Fibroblast of the conjunctiva (primary cell): ENCODE measurements at regions not wholly inside any gene's neighbourhood (a gene's known extent, or its start where the extent isn't known, plus 50 kb on each side); places are given as distances from the start of the nearest gene placed in this dataset.

ENCODE experiments used
- DNase-seq: peaks from one replicate; pipeline ENCODE4 v3.0.0-alpha.2; 2010; ENCODE audit warnings: low read depth

DNA sequence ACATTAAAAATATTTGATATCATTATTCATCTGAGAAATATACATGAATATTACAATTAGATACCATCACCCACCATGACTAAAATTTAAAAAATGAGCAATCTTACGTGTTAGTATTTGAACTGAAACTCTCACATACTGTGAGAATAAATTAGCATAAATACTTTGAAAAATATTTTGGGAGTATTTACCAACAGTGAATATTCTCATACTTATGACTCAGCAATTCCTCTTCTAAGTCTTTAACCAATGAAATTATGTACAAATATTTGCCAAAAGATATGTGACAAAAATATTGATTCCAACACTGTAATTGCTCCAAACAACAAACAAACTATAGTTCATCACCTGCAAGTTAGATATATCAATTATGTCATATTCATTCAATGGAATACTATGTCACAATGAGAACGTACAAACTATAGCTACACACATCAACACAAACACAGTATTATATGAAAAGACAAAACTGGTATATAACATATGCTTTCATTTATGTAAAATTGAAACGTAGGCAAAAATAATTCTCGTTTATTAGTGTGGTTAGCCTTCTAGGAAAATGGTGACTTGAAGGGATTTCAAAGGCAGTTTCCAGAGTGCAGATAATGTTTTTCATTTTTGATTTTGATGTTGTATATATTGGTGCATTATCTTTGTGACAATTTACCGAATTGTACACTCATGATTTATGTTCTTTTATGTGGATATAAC, 742.2 kb downstream of the SLC16A7 start:
- DNase-seq, result no peak

DNA sequence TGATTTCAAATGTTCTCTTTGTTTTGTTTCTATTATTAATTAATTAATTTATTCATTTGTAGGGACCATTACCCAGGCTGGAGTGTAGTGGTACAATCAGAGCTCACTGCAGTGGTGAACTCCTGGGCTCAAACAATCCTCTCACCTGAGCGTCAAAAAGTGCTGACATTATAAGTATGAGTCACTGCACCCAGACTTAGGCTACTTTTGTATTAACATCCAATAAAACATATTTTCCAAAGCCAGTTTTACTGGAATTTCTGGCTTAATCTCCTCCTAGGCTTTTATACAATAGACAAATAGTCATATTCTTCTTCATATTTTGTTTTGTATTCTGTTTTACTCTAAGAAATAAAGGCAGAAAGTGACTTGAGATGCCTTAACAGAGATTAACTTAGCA, 749.6 kb downstream of the SLC16A7 start:
- no peak for DNase-seq

DNA sequence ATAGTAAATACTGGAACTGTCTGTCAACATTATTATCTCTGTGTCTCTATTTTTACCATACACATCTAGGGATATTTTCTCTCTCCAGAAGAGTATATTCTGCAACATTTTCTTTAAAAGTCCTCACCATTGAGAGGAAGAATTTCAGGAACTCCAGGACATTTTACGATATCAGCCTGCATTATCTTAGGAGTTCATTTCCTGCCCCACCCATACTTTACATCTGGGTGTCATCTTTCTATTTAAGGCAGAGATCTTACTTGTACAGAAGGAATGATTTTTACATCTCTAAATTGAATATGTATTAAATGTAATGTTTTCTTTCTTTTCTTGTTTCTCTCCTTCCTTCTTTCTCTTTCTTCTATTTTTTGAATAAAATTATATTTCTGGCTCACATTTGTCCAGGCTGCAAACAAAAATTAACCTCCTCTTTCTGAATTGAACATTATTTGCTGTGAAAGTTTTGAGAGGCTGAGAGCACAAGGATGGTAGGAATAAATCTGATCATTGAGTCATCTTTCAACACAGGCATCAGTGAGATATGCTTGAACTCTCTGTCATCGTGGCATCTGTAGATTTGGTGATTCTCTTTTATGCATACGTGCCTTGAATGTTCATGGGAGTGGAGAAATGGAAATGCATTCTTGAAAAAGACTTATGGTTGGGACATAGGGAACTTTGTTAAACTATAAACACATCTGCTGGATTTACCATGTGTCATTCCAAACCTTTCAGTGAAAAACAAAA, 753.6 kb downstream of the SLC16A7 start:
- no peak for DNase-seq

DNA sequence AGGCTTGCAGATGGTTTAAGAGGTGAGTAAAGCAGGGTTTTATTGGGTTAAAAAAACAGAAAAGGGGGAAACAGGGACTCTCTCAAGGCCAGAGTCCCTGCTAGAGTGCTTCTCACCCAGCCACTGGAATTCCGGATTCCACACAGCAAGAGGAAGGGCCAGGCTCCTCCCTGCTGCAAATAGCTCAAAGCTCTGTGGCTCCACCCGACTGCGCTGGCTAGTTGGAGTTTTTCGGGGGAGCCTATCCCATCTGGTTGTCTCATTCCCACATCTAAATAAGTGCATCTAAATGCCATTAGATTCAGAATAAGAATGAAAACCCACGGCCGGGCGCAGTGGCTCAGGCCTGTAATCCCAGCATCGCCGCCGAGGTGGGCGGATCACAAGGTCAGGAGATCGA, 791.5 kb downstream of the SLC16A7 start:
- DNase-seq, result no peak

DNA sequence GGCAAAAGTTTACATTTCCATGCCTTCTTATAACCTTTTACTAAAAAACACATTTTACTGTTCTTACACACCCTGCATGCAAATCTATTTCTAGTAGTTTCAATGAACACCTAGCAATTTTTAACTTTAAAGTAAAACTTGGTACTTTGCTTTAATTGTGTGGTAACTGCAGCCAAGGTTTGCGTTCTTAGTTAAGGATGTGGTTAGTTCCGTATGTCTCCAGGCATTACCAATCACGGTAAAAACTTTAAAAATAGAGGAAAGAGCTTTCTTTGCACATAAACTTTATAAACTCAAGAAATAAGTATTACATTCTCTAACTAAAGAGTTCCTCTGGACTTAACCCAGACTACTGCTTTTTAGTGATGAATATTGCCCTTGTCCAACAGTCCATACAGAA, 795.2 kb downstream of the SLC16A7 start:
- no peak for DNase-seq

DNA sequence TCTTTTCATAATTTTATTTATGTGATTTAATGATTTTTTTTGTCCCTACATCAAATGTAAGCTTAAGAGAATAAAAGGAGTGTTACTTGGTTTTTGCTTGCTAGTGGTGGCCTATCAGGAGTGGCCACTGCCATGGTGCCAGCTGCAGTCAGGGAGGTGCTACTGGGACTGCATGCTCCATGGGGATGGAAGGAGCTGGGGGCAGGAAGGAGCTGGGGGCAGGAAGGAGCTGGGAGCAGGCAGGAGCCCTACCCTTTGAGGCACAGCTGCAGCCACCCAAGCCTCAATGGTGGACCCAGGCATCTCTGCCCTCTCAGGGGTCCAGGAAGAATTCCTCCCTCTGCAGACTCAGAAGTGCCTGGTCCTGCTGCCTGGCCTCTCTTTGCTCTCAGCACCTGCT, 796.0 kb downstream of the SLC16A7 start:
- DNase-seq, result no peak

DNA sequence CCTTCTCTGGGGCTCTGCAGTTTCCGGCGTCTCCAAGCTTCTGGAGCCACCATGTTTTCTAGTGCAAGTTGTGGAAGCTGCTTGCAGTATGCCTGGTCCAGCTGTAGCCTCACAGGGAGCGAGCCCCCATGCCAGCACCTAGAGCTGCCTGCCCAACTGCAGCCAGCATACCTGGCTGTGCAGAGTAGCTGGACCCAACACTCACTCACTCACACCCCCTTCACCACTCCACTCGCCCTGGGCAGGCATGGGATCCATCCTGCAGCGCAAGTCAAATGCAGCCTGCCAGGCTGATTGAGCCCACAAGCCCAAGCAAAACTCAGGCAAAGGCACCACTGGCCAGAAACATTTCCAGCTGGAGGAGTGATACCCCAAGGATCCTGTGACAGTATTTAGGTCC, 797.3 kb downstream of the SLC16A7 start:
- DNase-seq, result no peak

DNA sequence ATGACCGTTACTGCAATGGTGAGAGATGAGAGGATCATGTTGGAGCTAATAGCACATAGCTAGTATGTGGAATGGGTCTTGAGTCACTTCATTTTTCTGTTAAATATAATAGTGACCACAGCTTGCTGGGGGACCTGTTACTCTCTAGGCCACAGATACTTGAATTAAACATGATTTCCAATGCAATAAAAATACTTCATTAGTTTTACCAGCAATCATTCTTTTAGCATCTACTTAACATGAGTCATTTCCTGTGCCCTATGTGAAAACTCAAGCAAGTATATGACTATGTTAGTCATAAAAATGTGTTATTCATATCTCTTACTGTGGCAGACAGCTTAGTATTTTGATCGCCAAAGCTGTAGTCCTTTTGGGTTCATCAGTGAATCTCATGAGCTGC, 798.8 kb downstream of the SLC16A7 start:
- peak; percentile 2 for DNase-seq

DNA sequence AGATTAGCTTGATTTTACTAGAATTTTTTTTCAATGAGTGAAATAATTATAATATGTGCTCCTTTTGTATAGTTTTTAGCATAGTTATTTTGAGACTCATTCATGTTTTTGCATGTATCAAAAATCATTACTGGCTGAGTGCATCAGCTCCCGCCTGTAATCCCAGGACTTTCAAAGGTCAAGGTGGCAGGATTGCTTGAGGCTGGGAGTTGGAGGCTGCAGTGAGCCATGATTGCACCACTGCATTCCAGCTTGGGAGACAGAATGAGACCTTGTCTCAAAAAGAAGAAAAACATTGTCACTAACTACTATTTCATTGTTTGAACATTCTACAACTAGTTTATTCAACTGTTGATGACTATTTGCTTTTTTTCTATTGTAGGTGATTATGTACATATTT, 802.7 kb downstream of the SLC16A7 start:
- DNase-seq, result no peak

DNA sequence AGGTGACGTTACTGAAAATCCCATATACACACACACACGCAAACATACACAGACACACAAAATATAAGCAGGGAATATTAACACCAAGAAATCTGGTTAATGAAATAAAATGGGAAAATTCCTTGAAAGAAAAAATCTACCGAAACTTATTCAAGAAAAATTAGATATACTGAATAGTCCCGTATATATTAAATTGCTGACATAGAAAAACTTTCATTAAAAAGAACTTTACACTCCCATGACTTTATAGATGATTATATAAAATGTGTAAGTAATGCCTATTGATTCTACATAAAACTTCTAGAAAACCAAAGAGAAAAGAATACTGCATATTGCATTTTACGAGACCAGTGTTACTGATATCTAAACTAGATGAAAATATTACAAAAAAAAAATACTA, 803.2 kb downstream of the SLC16A7 start:
- no peak for DNase-seq

DNA sequence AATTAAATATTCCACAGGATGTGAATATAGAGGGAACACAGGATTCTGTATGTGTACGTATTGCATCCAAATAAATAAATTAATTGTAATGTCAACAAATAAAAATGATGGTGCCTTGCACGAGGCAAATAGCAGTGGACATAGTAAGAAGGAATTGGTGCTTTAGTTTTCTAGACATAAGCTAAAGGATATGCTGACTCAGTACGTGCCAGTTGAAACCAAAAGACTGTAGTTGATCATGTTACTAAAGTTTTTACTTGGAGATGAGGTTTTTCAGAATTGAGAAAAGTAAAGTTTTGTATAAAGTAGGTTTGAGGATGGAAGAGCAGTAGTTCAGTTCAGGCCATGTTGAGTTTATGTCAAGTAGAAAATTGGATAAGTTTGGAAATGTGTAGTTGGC, 807.2 kb downstream of the SLC16A7 start:
- DNase-seq, result no peak

DNA sequence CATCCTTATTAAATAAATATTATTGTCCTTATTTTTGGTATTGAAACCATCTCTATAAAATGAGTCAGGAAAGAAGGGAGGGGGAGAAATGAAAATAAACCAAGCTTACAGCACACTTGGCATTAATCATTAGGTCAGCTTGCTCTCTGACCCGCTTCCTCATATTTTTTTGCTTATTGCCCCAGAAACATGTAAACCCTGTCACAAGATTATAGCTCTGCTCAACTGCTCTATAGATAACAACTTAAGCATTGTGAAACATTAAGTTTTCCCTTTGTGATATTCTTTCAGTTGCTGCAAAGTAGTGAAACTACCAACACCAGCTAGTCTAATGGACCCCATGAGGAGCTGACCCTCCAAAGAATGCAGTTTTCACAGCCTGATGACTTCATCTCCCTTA, 819.5 kb downstream of the SLC16A7 start:
- DNase-seq, result peak; percentile 37

DNA sequence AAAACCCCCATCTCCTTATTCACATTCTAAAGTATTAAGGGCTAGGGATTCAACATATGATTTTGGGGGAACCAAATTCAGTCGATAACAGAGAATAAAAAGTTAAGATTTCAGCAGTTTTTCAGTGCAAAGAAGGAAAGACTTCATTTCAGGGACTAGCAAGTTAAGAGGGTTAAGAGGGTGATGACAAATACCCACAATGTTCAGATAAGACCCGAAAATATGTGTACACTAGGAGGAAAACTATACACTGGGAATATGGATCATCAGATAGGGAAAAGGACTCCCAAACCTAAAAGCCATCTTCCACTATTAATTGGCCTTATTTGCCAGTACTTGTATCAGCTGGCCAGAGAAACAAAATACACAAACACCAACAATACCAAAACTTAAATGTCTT, 824.2 kb downstream of the SLC16A7 start:
- DNase-seq, result no peak

DNA sequence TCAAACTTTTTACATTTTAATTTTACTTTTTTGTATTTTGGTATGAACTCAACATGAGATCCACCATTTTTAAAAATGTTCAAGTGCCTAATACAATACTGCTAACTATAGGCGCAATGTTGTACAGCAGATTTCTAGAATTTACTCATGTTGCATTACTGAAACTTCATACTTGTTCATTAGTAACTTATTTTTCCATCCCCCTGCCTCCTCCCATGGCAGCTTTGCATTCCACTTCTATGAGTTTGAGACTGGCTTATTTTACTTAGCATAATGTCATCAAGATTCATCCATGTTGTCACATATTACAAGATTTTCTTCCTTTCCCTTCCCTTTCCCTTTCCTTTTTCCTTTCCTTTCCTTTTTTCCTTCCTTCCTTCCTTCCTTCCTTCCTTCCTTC, 825.9 kb downstream of the SLC16A7 start:
- DNase-seq, result no peak

DNA sequence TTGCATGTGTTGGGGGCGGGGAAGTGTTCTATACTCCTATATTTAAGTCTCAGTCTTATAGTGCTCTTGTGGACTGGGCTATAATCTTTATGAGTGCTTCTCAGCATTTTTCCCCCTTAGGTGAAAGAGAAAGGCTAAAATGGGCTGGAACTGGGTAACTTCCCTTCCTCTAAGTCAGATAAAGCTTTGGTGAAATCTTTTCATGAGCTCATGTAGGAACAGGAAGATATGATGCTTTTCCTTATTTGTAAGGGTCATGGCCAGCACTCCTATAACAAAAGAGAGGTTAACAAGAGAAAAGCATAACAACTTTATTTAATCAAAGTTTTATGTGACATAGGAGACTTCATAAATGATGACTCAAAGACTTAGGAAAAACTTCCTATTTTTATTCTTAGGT, 841.5 kb downstream of the SLC16A7 start:
- no peak for DNase-seq

DNA sequence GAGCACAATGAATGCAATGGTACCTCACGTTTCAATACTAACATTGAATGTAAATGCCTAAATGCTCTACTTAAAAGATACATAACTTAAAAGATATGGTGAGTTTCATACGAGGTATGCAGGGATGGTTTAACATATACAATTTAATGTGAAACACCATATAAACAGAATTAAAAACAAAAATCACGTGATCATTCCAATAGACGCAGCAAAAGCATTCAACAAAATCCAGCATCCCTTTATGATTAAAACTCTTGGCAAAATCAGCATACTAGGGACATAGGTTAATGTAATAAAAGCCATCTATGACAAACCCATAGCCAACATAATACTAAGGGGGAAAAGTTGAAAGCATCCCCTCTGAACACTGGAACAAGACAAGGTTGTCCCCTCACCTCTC, 845.7 kb downstream of the SLC16A7 start:
- no peak for DNase-seq

DNA sequence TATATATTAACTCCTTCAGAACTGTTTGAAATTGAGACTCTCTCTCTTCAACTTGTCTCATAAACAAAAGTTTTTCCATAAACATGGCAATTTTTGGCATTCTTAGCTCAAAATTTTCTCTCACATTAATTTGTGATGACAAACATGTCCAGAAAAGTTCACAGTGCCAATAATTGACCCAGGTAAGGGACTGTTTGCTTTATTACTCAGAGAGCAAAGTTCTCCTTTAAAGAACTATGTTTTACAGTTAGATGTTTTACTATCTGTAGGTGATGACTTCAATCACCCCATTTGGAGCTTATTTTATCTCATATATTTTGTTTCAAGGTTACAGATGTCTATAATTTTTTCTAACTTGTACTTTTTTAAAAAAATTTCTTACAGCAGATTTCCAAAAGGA, 855.6 kb downstream of the SLC16A7 start:
- no peak for DNase-seq

DNA sequence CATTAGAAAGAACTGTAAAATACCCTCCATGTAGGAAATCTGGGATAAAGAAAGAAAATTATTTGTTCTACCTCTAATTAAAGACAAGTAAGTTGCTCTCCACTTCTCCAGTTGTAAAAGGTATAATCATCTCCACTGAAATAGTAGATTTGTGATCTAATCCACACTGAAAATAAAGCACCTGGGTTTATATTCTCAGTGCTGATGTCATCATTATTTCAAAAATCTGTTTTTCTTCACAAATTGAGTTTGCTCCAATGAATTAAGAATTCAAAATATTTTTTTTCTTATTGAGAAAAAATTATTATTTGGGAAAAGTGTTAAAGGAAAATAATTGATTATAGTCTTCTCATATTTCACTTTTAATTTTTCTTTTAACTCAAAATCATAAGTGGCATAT, 869.2 kb downstream of the SLC16A7 start:
- DNase-seq, result no peak

DNA sequence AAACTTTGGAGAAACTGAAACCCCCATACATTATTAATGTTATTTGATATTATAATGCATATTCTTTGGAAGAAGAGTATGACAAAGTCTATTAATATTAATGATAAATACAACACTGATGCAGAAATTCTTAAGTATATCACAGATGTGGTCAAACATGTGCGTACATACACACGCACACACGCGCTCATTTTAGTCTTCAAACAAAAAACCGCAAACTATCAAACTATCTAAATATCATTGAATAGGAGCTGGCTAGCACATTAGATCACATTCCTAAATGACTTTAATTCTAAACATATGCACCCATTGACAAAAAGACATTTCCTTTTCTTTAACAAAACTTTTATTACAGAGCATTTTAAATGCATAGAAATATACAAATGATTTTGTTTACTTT, 872.7 kb downstream of the SLC16A7 start:
- no peak for DNase-seq

DNA sequence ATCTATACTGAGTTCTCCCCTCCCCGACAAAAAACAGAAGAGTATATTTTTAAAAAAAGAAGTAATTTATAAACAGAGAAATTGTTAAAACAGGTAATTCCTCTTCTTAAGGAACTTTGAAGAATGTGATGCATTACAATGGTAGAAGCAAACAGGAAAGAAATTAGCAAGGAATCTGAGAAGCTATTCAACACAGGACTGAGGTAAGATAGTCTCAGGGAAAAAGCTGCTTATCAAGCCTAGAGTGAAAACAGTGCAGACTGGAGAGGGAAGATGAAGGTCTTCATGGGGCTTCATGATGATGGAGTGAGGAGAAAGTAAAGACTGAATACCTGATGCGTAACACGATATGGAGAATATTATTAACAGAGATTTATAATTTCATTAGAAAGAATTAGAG, 880.0 kb downstream of the SLC16A7 start:
- no peak for DNase-seq

DNA sequence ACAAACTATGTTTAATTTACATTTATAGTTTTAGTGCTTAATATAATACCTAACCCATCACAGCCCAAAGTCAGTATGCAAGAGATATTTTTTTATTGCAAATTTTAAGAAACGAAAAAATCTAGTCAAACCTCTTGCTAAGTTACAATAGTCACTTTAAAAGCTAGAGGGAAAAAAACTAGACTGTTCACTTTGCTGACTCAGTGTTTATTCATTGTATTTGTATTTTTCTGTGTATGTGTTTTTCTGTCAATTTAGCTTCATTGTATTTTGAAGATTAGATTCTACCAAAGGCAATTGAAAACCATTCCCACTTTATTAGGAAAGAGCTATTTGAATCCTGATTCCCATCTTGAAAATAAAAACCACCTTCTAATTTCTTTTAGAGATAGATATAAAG, 891.5 kb downstream of the SLC16A7 start:
- no peak for DNase-seq

DNA sequence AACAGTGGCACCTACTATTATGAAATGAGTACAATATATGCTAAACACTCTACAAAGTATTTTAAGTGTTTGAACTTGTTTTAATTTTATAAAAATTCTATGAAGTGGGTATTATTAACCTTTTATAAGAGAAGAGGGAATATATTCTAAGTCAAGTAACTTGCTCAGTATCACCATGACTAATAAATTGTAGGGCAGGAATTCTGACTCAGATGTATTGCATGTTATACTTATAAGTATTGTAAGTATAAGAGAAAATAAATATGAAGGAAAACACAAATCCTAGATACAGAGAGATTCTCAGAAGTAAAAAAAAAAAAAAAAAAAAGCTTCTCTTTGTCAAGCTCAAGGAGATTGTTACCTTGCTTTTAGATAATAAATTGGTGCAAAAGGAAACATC, 893.2 kb downstream of the SLC16A7 start:
- no peak for DNase-seq

DNA sequence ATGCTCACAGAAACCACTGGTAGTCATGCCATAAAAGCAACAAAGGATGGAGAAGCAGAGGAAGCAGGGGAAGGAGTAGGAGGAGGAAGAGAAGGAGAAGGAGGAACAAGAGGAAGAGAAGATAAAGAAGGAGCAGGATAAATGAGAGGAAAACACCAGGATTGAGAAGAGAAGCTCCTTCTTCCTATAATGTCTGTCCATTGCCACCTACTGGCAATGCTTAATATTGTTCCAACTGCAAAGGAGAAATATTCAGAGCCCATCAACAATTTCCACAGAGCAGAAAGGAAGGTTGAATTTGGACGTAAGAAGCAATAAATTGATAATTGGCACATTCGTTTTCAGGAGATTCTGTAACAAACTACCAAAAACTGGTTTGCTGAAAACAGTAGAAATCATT, 898.4 kb downstream of the SLC16A7 start:
- peak; percentile 51 for DNase-seq

DNA sequence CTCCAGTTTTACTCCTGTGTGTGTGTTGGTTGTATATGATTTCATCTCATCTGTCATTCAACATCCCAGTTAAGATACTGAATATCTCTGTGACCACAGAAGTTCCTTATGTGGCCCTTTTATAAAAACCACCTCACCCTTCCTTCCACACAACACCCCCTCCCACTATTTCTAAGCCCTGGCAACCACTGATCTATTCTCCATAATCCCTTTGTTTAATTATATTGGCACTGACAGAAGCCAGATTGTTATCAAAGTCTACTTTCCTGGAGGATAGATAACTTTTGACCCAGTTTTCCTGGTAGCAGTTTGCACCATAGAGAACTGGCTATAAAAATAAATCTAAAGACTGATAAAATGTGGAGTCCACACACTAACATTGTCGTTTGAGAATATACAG, 902.8 kb downstream of the SLC16A7 start:
- no peak for DNase-seq
